H1 (cell line): ENCODE measurements at regions not wholly inside any gene's neighbourhood (a gene's known extent, or its start where the extent isn't known, plus 50 kb on each side); places are given as distances from the start of the nearest gene placed in this dataset.

Experiments used
- BCL11A ChIP-seq, 2 experiments: IDR thresholded peaks; one replicate each; pipeline ENCODE4 v1.6.1; 2011; ENCODE audit warnings: low read depth in 2 of 2, low read length in 2 of 2, mild to moderate bottlenecking in 2 of 2
- CEBPB ChIP-seq: IDR thresholded peaks from 2 replicates; pipeline ENCODE4 v1.6.1; 2012; ENCODE audit warnings: low read depth, low read length
- CHD2 ChIP-seq: IDR thresholded peaks from 2 replicates; pipeline ENCODE4 v1.6.1; 2012; ENCODE audit warnings: low read length, improper control_type of control experiment
- JUND ChIP-seq: IDR thresholded peaks from 2 replicates; pipeline ENCODE4 v1.6.1; 2011; ENCODE audit warnings: mild to moderate bottlenecking, improper control_type of control experiment, low read length
- NANOG ChIP-seq: IDR thresholded peaks from 2 replicates; pipeline ENCODE4 v1.6.1; 2011; ENCODE audit warnings: low read length, low read depth, mild to moderate bottlenecking, inconsistent platforms; ENCODE audit not compliant: insufficient read depth, poor library complexity, severe bottlenecking
- SP1 ChIP-seq: IDR thresholded peaks from 2 replicates; pipeline ENCODE4 v1.6.1; 2011; ENCODE audit warnings: low read depth, low read length
- TAF1 ChIP-seq: IDR thresholded peaks from 2 replicates; pipeline ENCODE4 v1.6.1; 2011; ENCODE audit warnings: mild to moderate bottlenecking, low read depth, low read length
- TCF12 ChIP-seq: IDR thresholded peaks from 2 replicates; pipeline ENCODE4 v1.6.1; 2011; ENCODE audit warnings: low read depth, mild to moderate bottlenecking, low read length
- TF ChIP-seq, protein P1 (sequence below), 3 experiments: IDR thresholded peaks; 1 replicate in 2 of 3; 2 replicates in 1 of 3; pipeline versions ENCODE4 v1.5.1 to v1.6.1; 2011; ENCODE audit warnings: low read length in 3 of 3, mild to moderate bottlenecking in 3 of 3, inconsistent platforms in 2 of 3, low read depth in 1 of 3, moderate library complexity in 1 of 3; ENCODE audit not compliant: insufficient read depth in 1 of 3; ENCODE audit errors: control extremely low read depth in 1 of 3
- TF ChIP-seq, protein P2 (sequence below): IDR thresholded peaks from 2 replicates; pipeline ENCODE4 v1.6.1; 2012; ENCODE audit warnings: inconsistent platforms
- TF ChIP-seq, protein P3 (sequence below): IDR thresholded peaks from 2 replicates; pipeline ENCODE4 v1.6.1; 2011; ENCODE audit warnings: low read length, improper control_type of control experiment

DNA sequence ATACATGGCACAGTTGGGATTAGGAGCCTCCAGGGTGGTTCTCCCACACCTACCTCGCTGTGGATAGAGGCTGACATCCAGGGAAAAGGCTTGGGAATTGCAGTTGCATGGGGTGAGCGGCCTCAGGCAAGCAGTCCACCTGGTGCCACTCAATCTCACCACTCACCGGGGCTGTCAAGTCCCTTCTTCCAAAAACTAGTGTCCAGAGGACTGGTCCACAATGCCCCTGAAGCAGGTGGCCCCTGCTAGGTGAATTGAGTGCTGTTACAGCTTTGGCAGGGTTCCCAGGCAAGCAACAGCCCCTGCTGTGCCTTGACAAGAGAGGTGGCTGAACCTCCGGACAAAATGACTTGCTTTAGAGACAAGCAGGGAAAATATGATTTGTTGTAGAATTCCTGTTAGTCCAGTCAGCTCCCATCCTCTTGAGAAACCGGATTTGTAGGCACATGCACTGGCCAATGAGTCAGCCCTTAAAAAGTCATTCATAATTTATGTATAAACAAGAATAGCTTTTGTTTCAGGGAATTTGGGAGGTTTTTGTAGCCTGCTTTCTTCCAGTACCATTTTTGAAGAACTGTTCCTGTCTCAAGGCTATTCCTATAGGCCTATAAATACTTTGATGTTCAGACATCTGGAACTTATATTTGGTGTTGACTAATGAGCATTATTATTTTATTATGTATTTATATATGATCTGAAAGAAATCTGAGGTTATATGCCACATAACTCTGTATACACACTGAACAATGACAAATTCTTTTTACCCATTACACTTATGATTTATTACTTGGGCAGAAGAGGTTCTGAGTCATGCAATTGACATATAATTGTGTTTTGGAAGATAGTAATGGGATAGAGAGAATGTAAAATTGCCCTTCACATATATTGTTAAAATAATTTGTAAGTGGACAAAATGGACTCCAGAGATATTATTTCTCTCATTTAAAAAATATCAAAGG lies 411.1 kb downstream of the ACTL7B start:
- TF ChIP-seq TAF1 = no peak
- TF ChIP-seq CEBPB = no peak
- TF ChIP-seq, protein P1, sequence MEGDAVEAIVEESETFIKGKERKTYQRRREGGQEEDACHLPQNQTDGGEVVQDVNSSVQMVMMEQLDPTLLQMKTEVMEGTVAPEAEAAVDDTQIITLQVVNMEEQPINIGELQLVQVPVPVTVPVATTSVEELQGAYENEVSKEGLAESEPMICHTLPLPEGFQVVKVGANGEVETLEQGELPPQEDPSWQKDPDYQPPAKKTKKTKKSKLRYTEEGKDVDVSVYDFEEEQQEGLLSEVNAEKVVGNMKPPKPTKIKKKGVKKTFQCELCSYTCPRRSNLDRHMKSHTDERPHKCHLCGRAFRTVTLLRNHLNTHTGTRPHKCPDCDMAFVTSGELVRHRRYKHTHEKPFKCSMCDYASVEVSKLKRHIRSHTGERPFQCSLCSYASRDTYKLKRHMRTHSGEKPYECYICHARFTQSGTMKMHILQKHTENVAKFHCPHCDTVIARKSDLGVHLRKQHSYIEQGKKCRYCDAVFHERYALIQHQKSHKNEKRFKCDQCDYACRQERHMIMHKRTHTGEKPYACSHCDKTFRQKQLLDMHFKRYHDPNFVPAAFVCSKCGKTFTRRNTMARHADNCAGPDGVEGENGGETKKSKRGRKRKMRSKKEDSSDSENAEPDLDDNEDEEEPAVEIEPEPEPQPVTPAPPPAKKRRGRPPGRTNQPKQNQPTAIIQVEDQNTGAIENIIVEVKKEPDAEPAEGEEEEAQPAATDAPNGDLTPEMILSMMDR (IDR thresholded peaks at IDR 0.05; ENCODE audit: control extremely low read depth in 1 of 3, insufficient read depth in 1 of 3, low read depth in 1 of 3, low read length in 3 of 3) = no peak
- TF ChIP-seq TCF12 = no peak
- no peak for TF ChIP-seq JUND
- TF ChIP-seq, protein P2, sequence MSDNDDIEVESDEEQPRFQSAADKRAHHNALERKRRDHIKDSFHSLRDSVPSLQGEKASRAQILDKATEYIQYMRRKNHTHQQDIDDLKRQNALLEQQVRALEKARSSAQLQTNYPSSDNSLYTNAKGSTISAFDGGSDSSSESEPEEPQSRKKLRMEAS = no peak
- TF ChIP-seq, protein P3, sequence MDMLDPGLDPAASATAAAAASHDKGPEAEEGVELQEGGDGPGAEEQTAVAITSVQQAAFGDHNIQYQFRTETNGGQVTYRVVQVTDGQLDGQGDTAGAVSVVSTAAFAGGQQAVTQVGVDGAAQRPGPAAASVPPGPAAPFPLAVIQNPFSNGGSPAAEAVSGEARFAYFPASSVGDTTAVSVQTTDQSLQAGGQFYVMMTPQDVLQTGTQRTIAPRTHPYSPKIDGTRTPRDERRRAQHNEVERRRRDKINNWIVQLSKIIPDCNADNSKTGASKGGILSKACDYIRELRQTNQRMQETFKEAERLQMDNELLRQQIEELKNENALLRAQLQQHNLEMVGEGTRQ = no peak
- TF ChIP-seq SP1 = no peak
- no peak for TF ChIP-seq BCL11A (IDR thresholded peaks at IDR 0.05; ENCODE audit: low read depth in 2 of 2, low read length in 2 of 2)
- TF ChIP-seq CHD2 = no peak
- TF ChIP-seq NANOG = no peak
